Activated CD8-positive, alpha-beta T cell treated with anti-CD3 and anti-CD28 coated beads for 36 hours (primary cell): ENCODE measurements at regions not wholly inside any gene's neighbourhood (a gene's known extent, or its start where the extent isn't known, plus 50 kb on each side); places are given as distances from the start of the nearest gene placed in this dataset.
A peak's percentile ranks its signal among the peaks of the same experiment; 100 is the strongest.

ENCODE experiments used
- ATAC-seq: fragments of 200-7000 bp; cut with Tn5 transposase; one replicate; pipeline ENCODE4 v1.10.0; 2021; ENCODE audit warnings: mild to moderate bottlenecking, moderate library complexity
- CTCF ChIA-PET: fragments of 350-600 bp; sonication (Branson Sonifier 250); formaldehyde crosslinking; loops from one replicate; lab custom pipeline; 2021; ENCODE audit warnings: antibody characterized with exemption; lab: Charles Lee
- POLR2A ChIA-PET: fragments of 350-600 bp; sonication (Branson Sonifier 250); formaldehyde crosslinking; loops from one replicate; lab custom pipeline; 2021; ENCODE audit warnings: antibody characterized with exemption; lab: Charles Lee
- DNase-seq: peaks from one replicate; pipeline ENCODE4 v3.0.0-alpha.2; 2020
- H3K27ac Mint-ChIP-seq: one replicate; pipeline ENCODE4 v1.8.0; 2021; ENCODE audit warnings: mild to moderate bottlenecking, mixed read lengths
- H3K27me3 Mint-ChIP-seq: one replicate; pipeline ENCODE4 v1.8.0; 2021; ENCODE audit warnings: mixed read lengths
- H3K36me3 Mint-ChIP-seq: one replicate; pipeline ENCODE4 v1.8.0; 2021; ENCODE audit warnings: low read depth, mixed read lengths
- H3K4me1 Mint-ChIP-seq: one replicate; pipeline ENCODE4 v1.8.0; 2021; ENCODE audit warnings: low read depth, mixed read lengths
- H3K4me3 Mint-ChIP-seq: one replicate; pipeline ENCODE4 v1.8.0; 2021; ENCODE audit warnings: mild to moderate bottlenecking, moderate library complexity, mixed read lengths
- H3K9me3 Mint-ChIP-seq: one replicate; pipeline ENCODE4 v1.8.0; 2021; ENCODE audit warnings: mixed read lengths
- intact Hi-C: fragments of 100-400 bp; cut with micrococcal nuclease; formaldehyde crosslinking; loops from one replicate; pipeline ENCODE4 v1.10.0; 2022
- TF ChIP-seq, protein P1 (sequence below): fragments of 200-600 bp; IDR thresholded peaks from one replicate; pipeline ENCODE4 v1.8.0; 2022; ENCODE audit warnings: antibody characterized with exemption, mild to moderate bottlenecking

GRCh38 chr7:116423499-116423898 is 76.0 kb upstream of the CAV2 start:
- Mint-ChIP-seq H3K9me3 (no peaks in the 10 kb centered on the region), H3K4me3 (no peak overlapping the region), H3K27me3 (peaks cover 1% of the 10 kb centered on the region), H3K27ac (no peak overlapping the region), H3K36me3 (no peaks in the 10 kb centered on the region), H3K4me1 (no peaks in the 10 kb centered on the region)
- DNase-seq (no peak), ATAC-seq (no peak)
- ChIA-PET POLR2A (no interaction called here), CTCF (no interaction called here)
- intact Hi-C loops = no loop called here
- TF ChIP-seq, protein P1, sequence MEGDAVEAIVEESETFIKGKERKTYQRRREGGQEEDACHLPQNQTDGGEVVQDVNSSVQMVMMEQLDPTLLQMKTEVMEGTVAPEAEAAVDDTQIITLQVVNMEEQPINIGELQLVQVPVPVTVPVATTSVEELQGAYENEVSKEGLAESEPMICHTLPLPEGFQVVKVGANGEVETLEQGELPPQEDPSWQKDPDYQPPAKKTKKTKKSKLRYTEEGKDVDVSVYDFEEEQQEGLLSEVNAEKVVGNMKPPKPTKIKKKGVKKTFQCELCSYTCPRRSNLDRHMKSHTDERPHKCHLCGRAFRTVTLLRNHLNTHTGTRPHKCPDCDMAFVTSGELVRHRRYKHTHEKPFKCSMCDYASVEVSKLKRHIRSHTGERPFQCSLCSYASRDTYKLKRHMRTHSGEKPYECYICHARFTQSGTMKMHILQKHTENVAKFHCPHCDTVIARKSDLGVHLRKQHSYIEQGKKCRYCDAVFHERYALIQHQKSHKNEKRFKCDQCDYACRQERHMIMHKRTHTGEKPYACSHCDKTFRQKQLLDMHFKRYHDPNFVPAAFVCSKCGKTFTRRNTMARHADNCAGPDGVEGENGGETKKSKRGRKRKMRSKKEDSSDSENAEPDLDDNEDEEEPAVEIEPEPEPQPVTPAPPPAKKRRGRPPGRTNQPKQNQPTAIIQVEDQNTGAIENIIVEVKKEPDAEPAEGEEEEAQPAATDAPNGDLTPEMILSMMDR = no peak

DNA sequence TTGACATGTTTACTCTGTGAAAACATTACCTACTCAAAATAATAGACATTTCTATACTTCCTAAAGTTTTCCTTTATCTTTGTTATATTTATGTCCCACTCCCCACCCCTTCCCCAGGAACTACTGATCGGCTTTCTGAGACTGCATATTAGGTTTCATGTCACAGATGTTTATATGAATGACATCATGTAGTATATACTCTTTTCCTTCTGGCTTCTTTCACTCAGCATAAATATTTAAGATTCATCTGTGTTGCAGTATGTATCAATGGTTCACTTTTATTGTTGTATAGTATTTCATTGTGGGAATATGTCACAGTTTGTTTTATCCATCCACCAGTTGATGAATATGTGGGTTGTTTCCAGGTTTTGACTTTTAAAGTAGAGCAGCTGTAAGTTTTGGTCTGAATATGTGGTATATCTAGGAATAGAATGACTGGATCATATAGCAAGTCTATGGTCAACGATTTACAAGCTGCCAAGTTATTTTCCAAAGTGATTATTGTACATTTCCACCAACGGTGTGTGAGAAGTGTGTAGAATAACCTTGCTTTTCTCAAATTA is 73.8 kb upstream of the CAV2 start:
- TF ChIP-seq, protein P1 = no peak
- ATAC-seq (no peak), DNase-seq (no peak)
- peaks cover 1% of the 10 kb centered on the region for H3K27me3 Mint-ChIP-seq
- ChIA-PET CTCF (no interaction called here), POLR2A (no interaction called here)
- H3K9me3 Mint-ChIP-seq = no peaks in the 10 kb centered on the region
- H3K4me1 Mint-ChIP-seq = no peaks in the 10 kb centered on the region
- H3K36me3 Mint-ChIP-seq = no peaks in the 10 kb centered on the region
- intact Hi-C loops = no loop called here
- no peak overlapping the region for H3K4me3 Mint-ChIP-seq
- H3K27ac Mint-ChIP-seq = no peak overlapping the region

- ATAC-seq = no peak
- H3K4me3 Mint-ChIP-seq = no peak overlapping the region
- H3K9me3 Mint-ChIP-seq = no peaks in the 10 kb centered on the region
- H3K4me1 Mint-ChIP-seq = no peaks in the 10 kb centered on the region
- no peak overlapping the region for H3K27ac Mint-ChIP-seq
- DNase-seq = peak; percentile 5
- H3K36me3 Mint-ChIP-seq = no peaks in the 10 kb centered on the region
- TF ChIP-seq, protein P1 = no peak
- intact Hi-C loops = no loop called here
- ChIA-PET CTCF (no interaction called here), POLR2A (no interaction called here)
- peaks cover 1% of the 10 kb centered on the region for H3K27me3 Mint-ChIP-seq
These were observed 72.9 kb upstream of the CAV2 start for GRCh38 chr7:116426428-116427156.

DNA sequence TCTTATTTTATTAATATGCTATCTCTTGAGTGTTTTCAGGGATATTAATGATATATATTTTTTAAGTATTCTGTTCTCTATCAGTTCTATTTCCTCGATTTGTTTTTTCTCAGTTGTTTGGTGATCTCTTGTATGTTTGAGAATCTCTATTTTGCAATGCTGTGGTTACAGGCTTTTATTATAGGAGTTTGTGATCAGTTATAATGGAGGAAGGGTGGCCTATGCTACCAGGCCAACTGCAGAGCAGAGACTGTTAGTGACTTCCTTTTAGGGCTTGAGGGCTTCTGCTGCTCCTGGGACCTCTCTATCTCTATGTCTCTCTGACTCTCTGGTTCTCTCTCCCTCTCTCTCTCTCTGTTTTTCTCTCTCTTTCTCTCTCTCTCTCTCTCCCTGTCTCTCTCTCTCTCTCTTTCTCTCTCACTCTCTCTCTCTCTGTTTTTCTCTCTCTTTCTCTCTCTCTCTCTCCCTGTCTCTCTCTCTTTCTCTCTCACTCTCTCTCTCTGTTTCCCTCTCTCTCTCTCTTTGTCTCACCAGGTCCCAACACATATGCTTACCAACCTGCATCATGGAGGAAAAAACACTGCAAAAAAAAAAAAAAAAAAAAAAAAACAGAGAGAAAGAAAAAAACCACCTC is 69.4 kb upstream of the CAV2 start:
- ATAC-seq (no peak), DNase-seq (no peak)
- CTCF ChIA-PET = no interaction called here
- Mint-ChIP-seq H3K4me3 (no peak overlapping the region), H3K4me1 (no peaks in the 10 kb centered on the region), H3K9me3 (no peaks in the 10 kb centered on the region), H3K36me3 (no peaks in the 10 kb centered on the region), H3K27ac (no peak overlapping the region), H3K27me3 (peaks cover 11% of the 10 kb centered on the region)
- intact Hi-C loops = no loop called here
- TF ChIP-seq, protein P1 = no peak
- POLR2A ChIA-PET = no interaction called here
